ENCODE measurements at regions not wholly inside any gene's neighbourhood (a gene's known extent, or its start where the extent isn't known, plus 50 kb on each side); places are given as distances from the start of the nearest gene placed in this dataset.

- TF ChIP-seq POLR2A (IDR thresholded peaks at IDR 0.05) (no peak), CTCF (IDR thresholded peaks at IDR 0.05) (no peak)
Measured at GRCh38 chr4:20124317-20125026, 127.2 kb upstream of the SLIT2 start.
